Pancreas (tissue), 10 donors: ENCODE measurements at regions not wholly inside any gene's neighbourhood (a gene's known extent, or its start where the extent isn't known, plus 50 kb on each side); places are given as distances from the start of the nearest gene placed in this dataset.

Experiments used
- ATAC-seq, 4 donors: fragments of 200-7000 bp; cut with Tn5 transposase; one replicate each; pipeline versions ENCODE4 v1.8.0 to v1.9.1; 2020; ENCODE audit warnings: mild to moderate bottlenecking in 4 of 4, moderate library complexity in 4 of 4
- DNase-seq, 6 donors: peaks; one replicate each; pipeline ENCODE4 v3.0.0-alpha.2; 2020
- FAIRE-seq: peaks from 2 replicates; lab custom pipeline; 2012; peaks lifted over from hg19 to GRCh38; lab: Jason Lieb, UNC
- H3K27ac ChIP-seq, 4 donors: fragments of 200-600 bp; sonication (generic); 1 replicate in 3 of 4; 2 replicates in 1 of 4; pipeline versions ENCODE4 v1.5.0 to v1.8.0; 2020
- H3K27me3 ChIP-seq, 4 donors: fragments of 200-600 bp; one replicate each; pipeline ENCODE4 v1.8.0; 2021
- H3K36me3 ChIP-seq, 3 donors: fragments of 200-600 bp; sonication (generic) in 1 of 3; one replicate each; pipeline versions ENCODE4 v1.5.0 to v1.8.0; 2020 to 2021
- H3K4me1 ChIP-seq, 3 donors: fragments of 200-600 bp; one replicate each; pipeline ENCODE4 v1.8.0; 2021
- H3K4me3 ChIP-seq, 4 donors: fragments of 200-600 bp; sonication (generic) in 2 of 4; one replicate each; pipeline versions ENCODE4 v1.5.0 to v1.8.0; 2020 to 2021
- H3K9me3 ChIP-seq, 4 donors: fragments of 200-600 bp; one replicate each; pipeline ENCODE4 v1.8.0; 2021
- WGBS, 2 donors: extraction: QIAGEN DNeasy Blood & Tissue Kit; methylation state at CpG; one replicate each; pipeline ENCODE4 v1.1.7; 2013; 5-methylcytosine and 5-hydroxymethylcytosine counted together
- intact Hi-C, 3 donors: fragments of 100-400 bp; cut with DNase I; formaldehyde crosslinking; loops; one replicate each; pipeline versions ENCODE4 v1.11.1 to v1.14.2; 2022
- TF ChIP-seq, protein P1 (sequence below), 4 donors: fragments of 200-600 bp; sonication (generic) in 3 of 4; IDR thresholded peaks; one replicate each; pipeline versions ENCODE4 v1.5.0 to v1.8.0; 2021; ENCODE audit warnings: antibody characterized with exemption in 4 of 4
- donor health status: healthy with polysubstance abuse.
- donor health status: DM: no; HTN: no; CAD: no; lungs with moderate emphysema.
- donor health status: DM: no; HTN: no; CAD: no.
- donor health status: control.
- donor health status: control.
- donor health status: Bipolar disorder and iron deficiency.
- donor health status: DM: yes; HTN: yes; CAD: no.
- donor health status: DM: no; HTN: no; CAD: no.
- donor health status: DM: no; HTN: no; CAD: no.
- donor health status: DM: yes; HTN: yes; CAD: no.

DNA sequence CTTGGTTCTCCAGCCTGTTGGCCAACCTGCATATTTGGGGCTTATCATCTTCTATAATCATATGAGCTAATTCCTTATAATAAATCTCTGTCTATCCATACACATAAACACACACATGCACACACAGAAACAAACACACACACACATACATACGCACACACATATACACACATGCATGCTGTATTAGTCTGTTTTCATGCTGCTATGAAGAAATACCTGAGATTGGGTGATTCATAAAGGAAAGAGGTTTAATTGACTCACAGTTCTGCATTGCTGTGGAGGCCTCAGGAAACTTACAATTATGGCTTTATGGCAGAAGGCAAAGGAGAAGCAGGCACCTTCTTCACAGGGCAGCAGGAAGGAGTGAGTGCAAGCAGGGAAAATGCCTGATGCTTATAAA is 707.4 kb upstream of the CDH2 start:
- FAIRE-seq, result no peak
- ATAC-seq, result no peak

DNA sequence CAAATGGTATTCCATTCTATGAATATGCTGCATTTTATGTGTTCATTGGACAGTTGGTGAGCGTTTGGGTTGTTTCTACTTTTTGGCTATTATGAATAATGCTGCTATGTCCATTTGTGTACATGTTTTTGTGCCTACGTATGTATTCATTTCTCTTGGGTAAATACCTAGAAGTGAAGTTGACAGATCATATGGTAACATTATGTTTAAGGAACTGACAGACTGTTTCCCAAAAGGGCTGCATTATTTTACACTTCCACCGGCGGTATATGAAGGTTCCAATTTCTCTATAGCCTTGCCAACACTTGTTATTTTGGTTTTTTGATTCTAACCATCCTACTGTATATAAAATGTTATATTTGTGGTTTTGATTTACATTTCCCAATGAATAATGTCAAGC is 703.9 kb upstream of the CDH2 start:
- no peaks in the 10 kb centered on the region for H3K9me3 ChIP-seq
- TF ChIP-seq, protein P1, sequence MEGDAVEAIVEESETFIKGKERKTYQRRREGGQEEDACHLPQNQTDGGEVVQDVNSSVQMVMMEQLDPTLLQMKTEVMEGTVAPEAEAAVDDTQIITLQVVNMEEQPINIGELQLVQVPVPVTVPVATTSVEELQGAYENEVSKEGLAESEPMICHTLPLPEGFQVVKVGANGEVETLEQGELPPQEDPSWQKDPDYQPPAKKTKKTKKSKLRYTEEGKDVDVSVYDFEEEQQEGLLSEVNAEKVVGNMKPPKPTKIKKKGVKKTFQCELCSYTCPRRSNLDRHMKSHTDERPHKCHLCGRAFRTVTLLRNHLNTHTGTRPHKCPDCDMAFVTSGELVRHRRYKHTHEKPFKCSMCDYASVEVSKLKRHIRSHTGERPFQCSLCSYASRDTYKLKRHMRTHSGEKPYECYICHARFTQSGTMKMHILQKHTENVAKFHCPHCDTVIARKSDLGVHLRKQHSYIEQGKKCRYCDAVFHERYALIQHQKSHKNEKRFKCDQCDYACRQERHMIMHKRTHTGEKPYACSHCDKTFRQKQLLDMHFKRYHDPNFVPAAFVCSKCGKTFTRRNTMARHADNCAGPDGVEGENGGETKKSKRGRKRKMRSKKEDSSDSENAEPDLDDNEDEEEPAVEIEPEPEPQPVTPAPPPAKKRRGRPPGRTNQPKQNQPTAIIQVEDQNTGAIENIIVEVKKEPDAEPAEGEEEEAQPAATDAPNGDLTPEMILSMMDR (IDR thresholded peaks at IDR 0.05), result no peak
- WGBS, 2 donors, result 65 to 81% methylated on average over 4 of the region's 4 CpGs

More for the DNA sequence above, 707.4 kb upstream of the CDH2 start:
- TF ChIP-seq, protein P1 (IDR thresholded peaks at IDR 0.05), result no peak
- DNase-seq, result no peak
- Histone ChIP-seq H3K27ac (no peak overlapping the region), H3K4me1 (no peaks in the 10 kb centered on the region), H3K9me3 (no peaks in the 10 kb centered on the region), H3K4me3 (no peak overlapping the region), H3K27me3 (no peaks in the 10 kb centered on the region), H3K36me3 (no peaks in the 10 kb centered on the region)
- WGBS, 2 donors, result 78 to 87% methylated on average over 1 of the region's 1 CpG
- intact Hi-C loops, result no loop called here

DNA sequence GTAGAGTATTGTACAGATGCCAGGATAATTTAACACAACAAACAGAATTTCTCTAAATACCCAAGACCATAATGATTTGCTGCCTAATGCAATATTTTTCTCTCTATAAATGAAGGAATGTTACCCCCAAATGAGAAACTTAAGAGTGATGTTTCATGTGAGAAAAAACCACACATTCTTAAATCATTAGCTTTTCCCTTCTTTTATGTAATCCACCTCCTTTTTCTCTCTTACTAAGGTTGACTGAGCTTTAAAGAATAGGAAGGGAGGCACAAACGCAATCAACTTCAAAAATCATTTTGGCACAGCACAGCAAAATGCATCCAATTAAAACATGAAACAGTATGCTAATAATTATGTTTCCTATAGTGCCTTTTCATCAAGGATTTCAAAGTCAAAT is 698.1 kb upstream of the CDH2 start:
- TF ChIP-seq, protein P1 (IDR thresholded peaks at IDR 0.05), result no peak
- no peaks in the 10 kb centered on the region for H3K9me3 ChIP-seq
- no peak for FAIRE-seq
- ATAC-seq, result no peak
- H3K27me3 ChIP-seq, result no peaks in the 10 kb centered on the region
- 17 to 46% methylated on average over 1 of the region's 1 CpG for WGBS, 2 donors
- no peak overlapping the region for H3K4me3 ChIP-seq
- DNase-seq, result no peak
- no peaks in the 10 kb centered on the region for H3K36me3 ChIP-seq
- intact Hi-C loops, result no loop called here
- H3K4me1 ChIP-seq, result no peaks in the 10 kb centered on the region
- no peak overlapping the region for H3K27ac ChIP-seq

More for the DNA sequence above, 703.9 kb upstream of the CDH2 start:
- ATAC-seq (no peak), DNase-seq (no peak), FAIRE-seq (no peak)
- Histone ChIP-seq H3K27ac (no peak overlapping the region), H3K27me3 (no peaks in the 10 kb centered on the region), H3K4me1 (no peaks in the 10 kb centered on the region), H3K4me3 (no peak overlapping the region), H3K36me3 (no peaks in the 10 kb centered on the region)
- intact Hi-C loops, result no loop called here

DNA sequence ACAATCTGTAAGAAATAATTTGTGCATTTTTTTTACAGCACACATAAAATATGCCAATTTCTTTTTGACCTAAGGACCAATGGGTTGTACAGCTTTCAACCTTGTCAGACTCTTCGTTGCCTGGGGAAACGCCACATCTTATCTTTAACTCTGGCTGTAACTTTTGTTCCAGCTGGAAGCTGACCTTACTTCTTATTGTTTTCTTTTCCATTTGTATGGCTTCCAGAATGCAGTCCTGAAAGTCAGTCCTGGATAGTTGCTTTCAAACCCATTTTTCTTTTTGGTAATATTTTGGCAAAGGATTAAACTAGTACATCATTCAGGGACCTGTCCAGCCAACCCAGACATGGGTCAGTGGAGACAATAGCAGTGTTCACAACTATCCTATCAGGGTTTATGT is 686.5 kb upstream of the CDH2 start:
- DNase-seq, result no peak

DNA sequence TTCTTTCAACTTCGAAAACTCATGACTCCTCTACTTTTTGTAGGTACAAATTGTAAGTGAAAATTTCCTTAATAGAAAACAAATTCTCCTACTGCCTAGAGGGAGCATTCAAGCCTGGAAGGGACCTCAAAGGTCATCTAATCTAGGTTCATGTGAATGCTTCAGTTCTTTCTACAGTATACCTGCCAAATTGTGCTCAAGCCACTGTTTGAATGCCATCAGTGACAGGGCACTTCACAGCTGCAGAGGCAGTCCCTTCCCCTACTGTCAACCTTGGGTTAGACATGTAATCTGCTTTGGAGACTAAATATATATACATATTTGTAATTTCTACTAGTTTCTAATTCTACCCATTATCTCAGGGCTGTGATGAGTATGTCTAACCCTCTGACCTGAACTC is 681.3 kb upstream of the CDH2 start:
- no peaks in the 10 kb centered on the region for H3K9me3 ChIP-seq
- no peak for FAIRE-seq
- H3K4me3 ChIP-seq, result no peak overlapping the region
- WGBS, 2 donors, result 57 to 65% methylated on average over 1 of the region's 1 CpG
- no peak overlapping the region for H3K27ac ChIP-seq
- no peaks in the 10 kb centered on the region for H3K36me3 ChIP-seq
- no peak for DNase-seq
- no peaks in the 10 kb centered on the region for H3K4me1 ChIP-seq
- intact Hi-C loops, result no loop called here
- TF ChIP-seq, protein P1 (IDR thresholded peaks at IDR 0.05), result no peak
- H3K27me3 ChIP-seq, result no peaks in the 10 kb centered on the region
- no peak for ATAC-seq

More for the DNA sequence above, 686.5 kb upstream of the CDH2 start:
- intact Hi-C loops, result no loop called here
- H3K36me3 ChIP-seq, result no peaks in the 10 kb centered on the region
- no peak for FAIRE-seq
- H3K9me3 ChIP-seq, result no peaks in the 10 kb centered on the region
- ATAC-seq, result no peak
- H3K4me1 ChIP-seq, result no peaks in the 10 kb centered on the region
- no peaks in the 10 kb centered on the region for H3K27me3 ChIP-seq
- TF ChIP-seq, protein P1 (IDR thresholded peaks at IDR 0.05), result no peak
- no peak overlapping the region for H3K4me3 ChIP-seq
- H3K27ac ChIP-seq, result no peak overlapping the region
- 6 to 21% methylated on average over 2 of the region's 2 CpGs for WGBS, 2 donors
